SU-DHL-6 (cell line): ENCODE measurements at regions not wholly inside any gene's neighbourhood (a gene's known extent, or its start where the extent isn't known, plus 50 kb on each side); places are given as distances from the start of the nearest gene placed in this dataset.

Source experiments
- EZH2phosphoT487 ChIP-seq: fragments of 200-600 bp; sonication (generic), shearing (Covaris generic); conservative IDR thresholded peaks from 2 replicates; pipeline ENCODE4 v1.6.1; 2018; ENCODE audit warnings: mild to moderate bottlenecking, antibody characterized with exemption, low read length, moderate library complexity, mixed read lengths
- TF ChIP-seq, protein P1 (sequence below): fragments of 200-600 bp; sonication (generic); IDR thresholded peaks from one replicate; pipeline ENCODE4 v1.5.1; 2017; ENCODE audit warnings: antibody characterized with exemption, mild to moderate bottlenecking, low read length, moderate library complexity; ENCODE audit not compliant: insufficient read depth, poor library complexity, severe bottlenecking

DNA sequence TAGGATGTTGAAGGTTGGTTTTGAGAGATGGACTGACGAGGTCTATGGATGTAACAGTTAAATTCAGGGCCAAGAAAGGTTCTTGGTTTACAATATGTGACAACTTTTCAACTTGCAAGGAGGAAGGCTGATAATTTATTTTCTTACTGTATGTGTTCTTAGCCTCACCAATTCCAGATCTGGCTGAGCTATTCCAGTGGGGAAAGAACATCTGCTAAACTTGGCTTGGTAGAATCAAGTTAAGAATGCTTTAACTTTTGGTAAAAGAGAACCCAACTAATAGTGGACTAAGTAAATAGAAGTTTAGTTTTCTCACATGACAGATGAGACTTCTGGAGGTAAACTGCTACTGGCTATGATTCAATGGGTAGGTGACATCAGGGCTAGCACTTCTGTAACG is 222.9 kb downstream of the KLF5 start:
- TF ChIP-seq, protein P1, sequence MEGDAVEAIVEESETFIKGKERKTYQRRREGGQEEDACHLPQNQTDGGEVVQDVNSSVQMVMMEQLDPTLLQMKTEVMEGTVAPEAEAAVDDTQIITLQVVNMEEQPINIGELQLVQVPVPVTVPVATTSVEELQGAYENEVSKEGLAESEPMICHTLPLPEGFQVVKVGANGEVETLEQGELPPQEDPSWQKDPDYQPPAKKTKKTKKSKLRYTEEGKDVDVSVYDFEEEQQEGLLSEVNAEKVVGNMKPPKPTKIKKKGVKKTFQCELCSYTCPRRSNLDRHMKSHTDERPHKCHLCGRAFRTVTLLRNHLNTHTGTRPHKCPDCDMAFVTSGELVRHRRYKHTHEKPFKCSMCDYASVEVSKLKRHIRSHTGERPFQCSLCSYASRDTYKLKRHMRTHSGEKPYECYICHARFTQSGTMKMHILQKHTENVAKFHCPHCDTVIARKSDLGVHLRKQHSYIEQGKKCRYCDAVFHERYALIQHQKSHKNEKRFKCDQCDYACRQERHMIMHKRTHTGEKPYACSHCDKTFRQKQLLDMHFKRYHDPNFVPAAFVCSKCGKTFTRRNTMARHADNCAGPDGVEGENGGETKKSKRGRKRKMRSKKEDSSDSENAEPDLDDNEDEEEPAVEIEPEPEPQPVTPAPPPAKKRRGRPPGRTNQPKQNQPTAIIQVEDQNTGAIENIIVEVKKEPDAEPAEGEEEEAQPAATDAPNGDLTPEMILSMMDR = no peak
- no peak for TF ChIP-seq EZH2phosphoT487
